Esophagus muscularis mucosa (tissue), 4 donors: ENCODE measurements at regions not wholly inside any gene's neighbourhood (a gene's known extent, or its start where the extent isn't known, plus 50 kb on each side); places are given as distances from the start of the nearest gene placed in this dataset.

Source experiments
- CTCF ChIP-seq, 3 experiments: fragments of 200-600 bp in 2 of 3; fragments of 450-650 bp in 1 of 3; sonication (generic) in 2 of 3; IDR thresholded peaks; one replicate each; pipeline ENCODE4 v1.5.1; 2017 to 2019; ENCODE audit warnings: antibody characterized with exemption in 3 of 3, mild to moderate bottlenecking in 2 of 3, moderate library complexity in 1 of 3
- EP300 ChIP-seq: sonication (generic); formaldehyde crosslinking; IDR thresholded peaks from one replicate; pipeline ENCODE4 v1.6.1; 2017; ENCODE audit warnings: antibody characterized with exemption
- POLR2A ChIP-seq: fragments of 450-650 bp; IDR thresholded peaks from one replicate; pipeline ENCODE4 v1.6.1; 2017; ENCODE audit warnings: antibody characterized with exemption, moderate library complexity, mild to moderate bottlenecking, low read depth
- POLR2AphosphoS5 ChIP-seq, 2 donors: sonication (generic); formaldehyde crosslinking; IDR thresholded peaks; one replicate each; pipeline ENCODE4 v1.6.1; 2017; ENCODE audit warnings: antibody characterized with exemption in 2 of 2

GRCh38 chr10:8392216-8392615 lies 337.7 kb downstream of the GATA3 start:
- no peak for TF ChIP-seq CTCF (IDR thresholded peaks at IDR 0.05)
- TF ChIP-seq POLR2AphosphoS5 (IDR thresholded peaks at IDR 0.05) = no peak
- no peak for TF ChIP-seq EP300
- no peak for TF ChIP-seq POLR2A
